WTC11 (cell line): ENCODE measurements at regions not wholly inside any gene's neighbourhood (a gene's known extent, or its start where the extent isn't known, plus 50 kb on each side); places are given as distances from the start of the nearest gene placed in this dataset.

ENCODE experiments used
- CBFB ChIP-seq: sonication (generic); formaldehyde crosslinking; IDR thresholded peaks from 2 replicates; pipeline ENCODE4 v1.8.1; 2022; ENCODE audit warnings: mild to moderate bottlenecking, low read depth, missing genetic modification reagents
- CREB1 ChIP-seq: sonication (generic); formaldehyde crosslinking; IDR thresholded peaks from 2 replicates; pipeline ENCODE4 v1.8.0; 2023; ENCODE audit warnings: mild to moderate bottlenecking, missing genetic modification reagents
- CREM ChIP-seq: sonication (generic); formaldehyde crosslinking; IDR thresholded peaks from 2 replicates; pipeline ENCODE4 v1.8.1; 2022; ENCODE audit warnings: mild to moderate bottlenecking, missing genetic modification reagents, moderate library complexity
- EMX1 ChIP-seq: fragments of 250-450 bp; sonication (Bioruptor Pico); IDR thresholded peaks from 2 replicates; pipeline ENCODE4 v1.8.0; 2021; ENCODE audit warnings: mild to moderate bottlenecking
- FOXP1 ChIP-seq: sonication (generic); formaldehyde crosslinking; IDR thresholded peaks from 2 replicates; pipeline ENCODE4 v1.8.0; 2022; ENCODE audit warnings: missing genetic modification reagents, mild to moderate bottlenecking, moderate library complexity, borderline replicate concordance
- JUN ChIP-seq: sonication (generic); formaldehyde crosslinking; IDR thresholded peaks from 2 replicates; pipeline ENCODE4 v1.8.0; 2023; ENCODE audit warnings: mild to moderate bottlenecking, missing genetic modification reagents
- KAT7 ChIP-seq: sonication (generic); formaldehyde crosslinking; IDR thresholded peaks from 2 replicates; pipeline ENCODE4 v1.8.1; 2023; ENCODE audit warnings: missing genetic modification reagents, mild to moderate bottlenecking, borderline replicate concordance
- SP1 ChIP-seq: sonication (generic); formaldehyde crosslinking; conservative IDR thresholded peaks from 2 replicates; pipeline ENCODE4 v1.8.1; 2022; ENCODE audit warnings: missing genetic modification reagents
- TEAD4 ChIP-seq: sonication (generic); formaldehyde crosslinking; IDR thresholded peaks from 2 replicates; pipeline ENCODE4 v1.8.0; 2022; ENCODE audit warnings: mild to moderate bottlenecking, missing genetic modification reagents
- TF ChIP-seq, protein P1 (sequence below): sonication (generic); formaldehyde crosslinking; IDR thresholded peaks from 2 replicates; pipeline ENCODE4 v1.8.0; 2022; ENCODE audit warnings: mild to moderate bottlenecking, missing genetic modification reagents
- TF ChIP-seq, protein P2 (sequence below): fragments of 200-600 bp; IDR thresholded peaks from 2 replicates; pipeline ENCODE4 v1.8.0; 2022; ENCODE audit warnings: antibody characterized with exemption
- TF ChIP-seq, protein P3 (sequence below): sonication (generic); formaldehyde crosslinking; IDR thresholded peaks from 2 replicates; pipeline ENCODE4 v1.8.0; 2022; ENCODE audit warnings: mild to moderate bottlenecking, missing genetic modification reagents
- TF ChIP-seq, protein P4 (sequence below): sonication (generic); formaldehyde crosslinking; IDR thresholded peaks from 2 replicates; pipeline ENCODE4 v1.8.1; 2023; ENCODE audit warnings: mild to moderate bottlenecking, moderate library complexity, missing genetic modification reagents
- TF ChIP-seq, protein P5 (sequence below): sonication (generic); formaldehyde crosslinking; IDR thresholded peaks from 2 replicates; pipeline ENCODE4 v1.8.1; 2022; ENCODE audit warnings: mild to moderate bottlenecking, moderate library complexity, missing genetic modification reagents

DNA sequence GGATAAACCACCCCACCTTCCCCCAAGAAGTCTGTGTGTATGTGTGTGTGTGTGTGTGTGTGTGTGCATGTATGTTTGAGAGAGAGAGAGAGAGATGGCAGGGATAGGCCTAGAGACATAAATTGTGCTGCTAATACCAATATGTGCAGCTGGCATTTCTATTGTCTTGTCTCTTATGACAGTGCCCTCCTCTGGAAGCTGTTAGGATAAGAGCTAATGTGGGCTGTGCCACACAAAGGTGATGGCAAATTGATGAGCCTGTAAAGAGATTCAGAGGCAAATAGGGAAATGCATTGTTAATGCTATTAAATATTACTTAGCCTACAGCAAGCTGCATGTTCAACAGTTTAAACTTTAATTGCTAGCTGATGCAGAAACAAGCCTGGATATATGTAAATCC, 332.0 kb downstream of the NKX6-1 start:
- TF ChIP-seq CBFB (no peak), SP1 (CRISPR knock-in tag) (no peak), FOXP1 (no peak), CREM (CRISPR knock-in tag) (no peak), JUN (CRISPR knock-in tag) (no peak), KAT7 (CRISPR knock-in tag) (no peak), CREB1 (CRISPR knock-in tag) (no peak), TEAD4 (CRISPR knock-in tag) (no peak), EMX1 (CRISPR knock-in tag) (no peak)
- TF ChIP-seq, protein P1, sequence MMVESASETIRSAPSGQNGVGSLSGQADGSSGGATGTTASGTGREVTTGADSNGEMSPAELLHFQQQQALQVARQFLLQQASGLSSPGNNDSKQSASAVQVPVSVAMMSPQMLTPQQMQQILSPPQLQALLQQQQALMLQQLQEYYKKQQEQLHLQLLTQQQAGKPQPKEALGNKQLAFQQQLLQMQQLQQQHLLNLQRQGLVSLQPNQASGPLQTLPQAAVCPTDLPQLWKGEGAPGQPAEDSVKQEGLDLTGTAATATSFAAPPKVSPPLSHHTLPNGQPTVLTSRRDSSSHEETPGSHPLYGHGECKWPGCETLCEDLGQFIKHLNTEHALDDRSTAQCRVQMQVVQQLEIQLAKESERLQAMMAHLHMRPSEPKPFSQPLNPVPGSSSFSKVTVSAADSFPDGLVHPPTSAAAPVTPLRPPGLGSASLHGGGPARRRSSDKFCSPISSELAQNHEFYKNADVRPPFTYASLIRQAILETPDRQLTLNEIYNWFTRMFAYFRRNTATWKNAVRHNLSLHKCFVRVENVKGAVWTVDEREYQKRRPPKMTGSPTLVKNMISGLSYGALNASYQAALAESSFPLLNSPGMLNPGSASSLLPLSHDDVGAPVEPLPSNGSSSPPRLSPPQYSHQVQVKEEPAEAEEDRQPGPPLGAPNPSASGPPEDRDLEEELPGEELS (CRISPR knock-in tag) = no peak
- TF ChIP-seq, protein P2, sequence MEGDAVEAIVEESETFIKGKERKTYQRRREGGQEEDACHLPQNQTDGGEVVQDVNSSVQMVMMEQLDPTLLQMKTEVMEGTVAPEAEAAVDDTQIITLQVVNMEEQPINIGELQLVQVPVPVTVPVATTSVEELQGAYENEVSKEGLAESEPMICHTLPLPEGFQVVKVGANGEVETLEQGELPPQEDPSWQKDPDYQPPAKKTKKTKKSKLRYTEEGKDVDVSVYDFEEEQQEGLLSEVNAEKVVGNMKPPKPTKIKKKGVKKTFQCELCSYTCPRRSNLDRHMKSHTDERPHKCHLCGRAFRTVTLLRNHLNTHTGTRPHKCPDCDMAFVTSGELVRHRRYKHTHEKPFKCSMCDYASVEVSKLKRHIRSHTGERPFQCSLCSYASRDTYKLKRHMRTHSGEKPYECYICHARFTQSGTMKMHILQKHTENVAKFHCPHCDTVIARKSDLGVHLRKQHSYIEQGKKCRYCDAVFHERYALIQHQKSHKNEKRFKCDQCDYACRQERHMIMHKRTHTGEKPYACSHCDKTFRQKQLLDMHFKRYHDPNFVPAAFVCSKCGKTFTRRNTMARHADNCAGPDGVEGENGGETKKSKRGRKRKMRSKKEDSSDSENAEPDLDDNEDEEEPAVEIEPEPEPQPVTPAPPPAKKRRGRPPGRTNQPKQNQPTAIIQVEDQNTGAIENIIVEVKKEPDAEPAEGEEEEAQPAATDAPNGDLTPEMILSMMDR = no peak
- TF ChIP-seq, protein P3, sequence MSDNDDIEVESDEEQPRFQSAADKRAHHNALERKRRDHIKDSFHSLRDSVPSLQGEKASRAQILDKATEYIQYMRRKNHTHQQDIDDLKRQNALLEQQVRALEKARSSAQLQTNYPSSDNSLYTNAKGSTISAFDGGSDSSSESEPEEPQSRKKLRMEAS (CRISPR knock-in tag) = no peak
- TF ChIP-seq, protein P4, sequence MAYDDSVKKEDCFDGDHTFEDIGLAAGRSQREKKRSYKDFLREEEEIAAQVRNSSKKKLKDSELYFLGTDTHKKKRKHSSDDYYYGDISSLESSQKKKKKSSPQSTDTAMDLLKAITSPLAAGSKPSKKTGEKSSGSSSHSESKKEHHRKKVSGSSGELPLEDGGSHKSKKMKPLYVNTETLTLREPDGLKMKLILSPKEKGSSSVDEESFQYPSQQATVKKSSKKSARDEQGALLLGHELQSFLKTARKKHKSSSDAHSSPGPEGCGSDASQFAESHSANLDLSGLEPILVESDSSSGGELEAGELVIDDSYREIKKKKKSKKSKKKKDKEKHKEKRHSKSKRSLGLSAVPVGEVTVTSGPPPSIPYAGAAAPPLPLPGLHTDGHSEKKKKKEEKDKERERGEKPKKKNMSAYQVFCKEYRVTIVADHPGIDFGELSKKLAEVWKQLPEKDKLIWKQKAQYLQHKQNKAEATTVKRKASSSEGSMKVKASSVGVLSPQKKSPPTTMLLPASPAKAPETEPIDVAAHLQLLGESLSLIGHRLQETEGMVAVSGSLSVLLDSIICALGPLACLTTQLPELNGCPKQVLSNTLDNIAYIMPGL (CRISPR knock-in tag) = no peak
- TF ChIP-seq, protein P5, sequence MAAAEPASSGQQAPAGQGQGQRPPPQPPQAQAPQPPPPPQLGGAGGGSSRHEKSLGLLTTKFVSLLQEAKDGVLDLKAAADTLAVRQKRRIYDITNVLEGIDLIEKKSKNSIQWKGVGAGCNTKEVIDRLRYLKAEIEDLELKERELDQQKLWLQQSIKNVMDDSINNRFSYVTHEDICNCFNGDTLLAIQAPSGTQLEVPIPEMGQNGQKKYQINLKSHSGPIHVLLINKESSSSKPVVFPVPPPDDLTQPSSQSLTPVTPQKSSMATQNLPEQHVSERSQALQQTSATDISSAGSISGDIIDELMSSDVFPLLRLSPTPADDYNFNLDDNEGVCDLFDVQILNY (CRISPR knock-in tag) = no peak
